WERI-Rb-1 (cell line): ENCODE measurements at regions not wholly inside any gene's neighbourhood (a gene's known extent, or its start where the extent isn't known, plus 50 kb on each side); places are given as distances from the start of the nearest gene placed in this dataset.

Experiments used
- DNase-seq: peaks from one replicate; pipeline ENCODE4 v3.0.0-alpha.2; 2020
- H3K27ac ChIP-seq: fragments of 250-450 bp; sonication (Bioruptor Pico); 2 replicates; pipeline ENCODE4 v1.5.1; 2020; ENCODE audit warnings: mild to moderate bottlenecking, moderate library complexity
- H3K27me3 ChIP-seq: fragments of 250-450 bp; sonication (Bioruptor Pico); 2 replicates; pipeline ENCODE4 v1.5.1; 2021; ENCODE audit warnings: mild to moderate bottlenecking, low read depth, moderate library complexity; ENCODE audit not compliant: insufficient read depth, severe bottlenecking
- H3K36me3 ChIP-seq: fragments of 250-450 bp; sonication (Bioruptor Pico); 2 replicates; pipeline ENCODE4 v1.5.1; 2020; ENCODE audit warnings: mild to moderate bottlenecking, moderate library complexity
- H3K4me3 ChIP-seq: 2 replicates; pipeline ENCODE4 v1.5.1; 2011; ENCODE audit warnings: low read depth, mild to moderate bottlenecking, control low read depth, low read length
- H3K9me3 ChIP-seq: fragments of 250-450 bp; sonication (Bioruptor Pico); 2 replicates; pipeline ENCODE4 v1.5.1; 2021; ENCODE audit warnings: mild to moderate bottlenecking, moderate library complexity; ENCODE audit not compliant: severe bottlenecking
- CTCF ChIP-seq: IDR thresholded peaks from 2 replicates; pipeline ENCODE4 v1.5.1; 2011; ENCODE audit warnings: low read depth, mild to moderate bottlenecking, control low read depth, inconsistent platforms, low read length

GRCh38 chr9:18255158-18255629, 218.8 kb upstream of the ADAMTSL1 start:
- H3K4me3 ChIP-seq: no peak overlapping the region
- no peaks in the 10 kb centered on the region for H3K27me3 ChIP-seq
- no peaks in the 10 kb centered on the region for H3K36me3 ChIP-seq
- no peaks in the 10 kb centered on the region for H3K9me3 ChIP-seq
- peak; percentile 76 for TF ChIP-seq CTCF
- DNase-seq: peak; percentile 77
- no peak overlapping the region for H3K27ac ChIP-seq

- DNase-seq: no peak
- Histone ChIP-seq H3K9me3 (no peaks in the 10 kb centered on the region), H3K4me3 (no peak overlapping the region), H3K27ac (no peak overlapping the region), H3K36me3 (no peaks in the 10 kb centered on the region), H3K27me3 (no peaks in the 10 kb centered on the region)
- TF ChIP-seq CTCF: no peak
These were observed 218.2 kb upstream of the ADAMTSL1 start for GRCh38 chr9:18255747-18256146.

GRCh38 chr9:18256568-18256967, 217.4 kb upstream of the ADAMTSL1 start:
- Histone ChIP-seq H3K27me3 (no peaks in the 10 kb centered on the region), H3K27ac (no peak overlapping the region), H3K4me3 (no peak overlapping the region), H3K36me3 (no peaks in the 10 kb centered on the region), H3K9me3 (no peaks in the 10 kb centered on the region)
- TF ChIP-seq CTCF: no peak
- DNase-seq: no peak

- no peak for DNase-seq
- H3K9me3 ChIP-seq: no peaks in the 10 kb centered on the region
- H3K4me3 ChIP-seq: no peak overlapping the region
- no peak overlapping the region for H3K27ac ChIP-seq
- no peaks in the 10 kb centered on the region for H3K27me3 ChIP-seq
- H3K36me3 ChIP-seq: no peaks in the 10 kb centered on the region
- no peak for TF ChIP-seq CTCF
These were observed 213.4 kb upstream of the ADAMTSL1 start for GRCh38 chr9:18260521-18260920.

GRCh38 chr9:18261181-18261580, 212.8 kb upstream of the ADAMTSL1 start:
- no peaks in the 10 kb centered on the region for H3K36me3 ChIP-seq
- no peak for DNase-seq

More at GRCh38 chr9:18261181-18261580, 212.8 kb upstream of the ADAMTSL1 start:
- no peaks in the 10 kb centered on the region for H3K9me3 ChIP-seq
- H3K27me3 ChIP-seq: no peaks in the 10 kb centered on the region
- H3K4me3 ChIP-seq: no peak overlapping the region
- TF ChIP-seq CTCF: no peak
- H3K27ac ChIP-seq: no peak overlapping the region
